KBM-7 (cell line): ENCODE measurements at regions not wholly inside any gene's neighbourhood (a gene's known extent, or its start where the extent isn't known, plus 50 kb on each side); places are given as distances from the start of the nearest gene placed in this dataset.
A peak's percentile ranks its signal among the peaks of the same experiment; 100 is the strongest.
"Not testable (repeated sequence)": the region's sequence is repeated elsewhere in the genome, so short reads cannot be mapped to it uniquely, and the experiment has no call there.

Source experiments
- DNase-seq: peaks from one replicate; pipeline ENCODE4 v3.0.0-alpha.2; 2015
- in situ Hi-C: fragments of 300-500 bp; cut with MboI; formaldehyde crosslinking; loops from 2 replicates; pipeline ENCODE4 v1.14.3; 2020; ENCODE audit warnings: low sequenced_read_pairs, low pct_unique_long_range_greater_than_20kb, mixed read lengths

DNA sequence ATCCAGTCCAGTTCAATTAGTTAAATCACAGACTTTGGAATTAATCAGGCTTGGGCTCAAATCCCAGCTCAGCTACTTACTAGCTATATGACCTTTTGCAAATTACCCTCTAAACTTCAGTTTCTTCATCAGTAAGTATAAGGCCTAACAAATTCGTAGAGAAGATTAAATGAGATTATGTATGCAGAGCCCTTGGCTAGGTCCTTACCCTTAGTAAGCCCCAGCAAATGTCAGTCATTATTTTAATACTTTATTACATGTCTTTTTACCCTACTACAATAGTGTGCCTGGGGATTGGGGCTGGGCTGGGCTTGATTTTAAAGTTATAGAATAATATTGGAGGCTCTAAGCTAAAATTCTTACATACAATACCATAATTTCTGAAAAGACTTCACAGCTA lies 326.1 kb upstream of the PREP start:
- DNase-seq = no peak
- in situ Hi-C loops = no loop called here

- in situ Hi-C loops = no loop called here
- no peak for DNase-seq
Observed at GRCh38 chr6:105726902-105727655, 324.2 kb upstream of the PREP start.

DNA sequence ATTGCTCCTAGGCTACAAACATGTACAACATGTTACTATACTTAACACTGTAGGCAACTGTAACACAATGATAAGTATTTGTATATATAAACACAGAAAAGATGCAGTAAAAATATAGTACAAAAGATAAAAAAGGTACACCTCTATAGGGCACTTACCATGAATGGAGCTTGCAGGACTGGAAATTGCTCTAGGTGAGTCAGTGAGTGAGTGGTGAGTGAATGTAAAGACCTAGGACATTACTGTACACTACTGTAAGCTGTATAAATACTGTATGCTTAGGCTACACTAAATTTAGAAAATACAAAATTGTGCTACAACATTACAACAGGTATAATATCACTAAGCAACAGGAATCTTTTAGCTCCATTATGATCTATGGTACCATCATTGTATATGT lies 312.0 kb upstream of the PREP start:
- DNase-seq = no peak
- in situ Hi-C loops = no loop called here

DNA sequence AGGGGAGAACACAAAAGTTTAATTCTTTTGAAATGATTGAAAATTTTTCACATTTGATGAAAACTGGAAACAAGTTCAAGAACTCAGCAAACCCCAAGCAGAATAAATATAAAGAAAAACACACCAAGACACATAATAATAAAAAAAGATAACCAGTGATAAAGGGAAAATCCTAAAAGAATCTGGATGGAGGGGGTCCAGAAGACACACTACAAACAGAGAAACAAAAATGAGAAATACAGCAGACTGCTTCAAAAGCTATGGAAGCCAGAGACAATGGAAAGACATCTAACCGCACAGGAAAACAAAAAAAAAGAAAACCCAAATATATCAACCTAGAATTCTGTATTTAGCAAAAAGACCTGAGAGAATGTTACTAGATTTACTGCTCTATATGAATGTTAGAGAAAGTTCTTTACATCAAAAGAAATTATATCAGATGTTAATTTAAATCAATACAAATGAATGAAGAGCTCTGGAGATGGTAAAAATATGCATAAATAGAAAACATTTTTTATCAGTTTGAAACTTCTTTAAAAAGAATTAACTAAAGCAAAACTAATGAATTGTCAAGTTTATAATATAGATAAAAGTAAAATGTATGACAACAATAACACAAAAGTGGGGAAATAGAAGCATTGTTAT lies 310.7 kb upstream of the PREP start:
- peak; percentile 12 for DNase-seq
- in situ Hi-C loops = no loop called here

DNA sequence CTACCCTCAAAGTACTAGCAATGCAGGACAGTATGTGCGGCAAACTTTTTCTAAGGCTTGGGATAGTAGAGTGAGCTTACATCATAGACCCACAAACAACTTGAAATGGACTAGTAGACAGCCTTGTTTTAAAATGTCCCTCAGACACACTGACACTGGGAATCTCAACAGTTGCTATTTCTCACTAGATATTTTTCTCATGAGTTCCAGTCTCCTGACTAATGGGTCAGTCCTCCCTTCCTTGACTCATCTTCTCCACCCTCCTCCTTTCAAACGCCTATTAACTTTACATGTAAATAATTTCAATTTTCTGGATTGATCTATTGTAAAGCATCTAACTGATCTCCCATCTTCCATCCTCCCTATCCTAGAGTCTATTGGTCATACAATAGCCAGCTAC lies 308.3 kb upstream of the PREP start:
- in situ Hi-C loops = no loop called here
- no peak for DNase-seq

DNA sequence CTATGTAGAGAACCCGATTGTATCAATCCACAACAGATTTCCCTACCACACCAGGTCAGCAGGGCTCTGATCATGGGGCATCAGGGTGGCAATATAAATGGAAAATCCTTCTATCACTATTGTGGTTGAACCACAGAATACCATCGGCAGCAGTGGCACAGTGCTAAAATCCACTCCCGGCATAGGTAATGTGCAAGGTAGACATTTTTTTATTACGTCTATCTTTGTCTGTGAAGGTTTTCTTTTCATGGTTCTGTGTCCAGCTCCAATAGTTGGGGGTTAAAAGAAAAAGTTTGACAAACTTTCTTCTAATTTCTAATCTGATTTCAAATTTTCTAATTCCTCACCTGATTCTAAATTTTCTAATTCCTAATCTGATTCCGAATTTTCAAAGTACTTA lies 302.7 kb upstream of the PREP start:
- in situ Hi-C loops = no loop called here

DNA sequence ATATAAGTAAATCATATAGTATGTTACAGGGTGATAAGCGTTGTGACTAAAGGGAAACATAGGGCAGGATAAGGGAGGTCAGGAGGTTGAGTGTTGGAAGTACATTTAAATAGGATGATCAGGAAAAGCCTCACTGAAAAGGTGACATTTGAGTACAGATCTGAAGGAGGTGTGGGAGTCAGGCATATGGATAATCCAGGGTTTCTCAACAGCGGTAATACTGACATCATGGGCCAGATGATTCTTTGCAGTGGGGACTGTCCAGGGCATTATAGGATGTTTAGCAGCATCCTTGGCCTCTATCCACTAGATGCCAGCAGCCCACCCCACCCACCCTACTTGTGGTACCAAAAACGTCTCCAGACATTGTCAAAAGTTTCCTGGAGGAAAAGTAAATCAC lies 292.6 kb upstream of the PREP start:
- no peak for DNase-seq

More for the DNA sequence above, 302.7 kb upstream of the PREP start:
- no peak for DNase-seq

GRCh38 chr6:105692613-105693215 lies 289.8 kb upstream of the PREP start:
- in situ Hi-C loops = no loop called here
- peak; percentile 64 for DNase-seq

More for the DNA sequence above, 292.6 kb upstream of the PREP start:
- in situ Hi-C loops = no loop called here

DNA sequence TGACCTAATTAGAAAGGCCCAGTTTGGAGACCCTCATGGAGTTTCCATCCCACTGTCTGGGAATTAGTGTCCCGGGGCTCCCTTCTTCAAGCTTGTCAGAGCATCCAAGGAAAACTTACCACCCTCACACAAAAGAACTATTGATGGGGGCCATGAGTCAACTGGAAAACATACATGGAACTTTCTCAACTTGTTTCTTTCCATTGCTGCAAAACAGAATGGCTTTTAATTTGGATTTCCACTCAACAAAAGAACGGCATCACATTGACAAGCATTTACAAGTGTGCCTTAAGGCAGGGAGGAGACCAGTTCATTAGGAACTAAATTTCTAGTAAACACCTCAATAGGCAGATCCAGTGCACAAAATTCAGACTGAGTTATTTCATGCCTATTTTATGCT lies 289.1 kb upstream of the PREP start:
- DNase-seq = no peak
- in situ Hi-C loops = no loop called here

DNA sequence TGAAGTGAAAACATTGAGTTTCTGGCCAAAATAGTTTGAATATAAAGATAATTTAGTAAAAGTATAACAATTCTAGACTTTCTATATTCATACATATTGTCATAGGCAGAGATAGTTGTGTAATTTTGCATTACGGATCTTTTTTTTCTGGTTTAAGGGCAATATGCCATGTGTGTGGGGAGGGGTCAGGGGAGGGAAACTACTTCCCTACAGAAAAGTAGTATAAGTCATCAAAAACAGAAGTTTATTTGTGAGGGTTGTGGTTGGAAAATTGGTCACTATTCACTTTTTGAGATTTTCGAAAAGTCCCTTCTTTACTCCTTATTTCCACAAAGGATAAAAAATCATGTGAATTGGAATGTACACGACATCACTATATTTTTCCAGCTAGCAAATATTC lies 288.2 kb upstream of the PREP start:
- peak; percentile 25 for DNase-seq
- in situ Hi-C loops = no loop called here

DNA sequence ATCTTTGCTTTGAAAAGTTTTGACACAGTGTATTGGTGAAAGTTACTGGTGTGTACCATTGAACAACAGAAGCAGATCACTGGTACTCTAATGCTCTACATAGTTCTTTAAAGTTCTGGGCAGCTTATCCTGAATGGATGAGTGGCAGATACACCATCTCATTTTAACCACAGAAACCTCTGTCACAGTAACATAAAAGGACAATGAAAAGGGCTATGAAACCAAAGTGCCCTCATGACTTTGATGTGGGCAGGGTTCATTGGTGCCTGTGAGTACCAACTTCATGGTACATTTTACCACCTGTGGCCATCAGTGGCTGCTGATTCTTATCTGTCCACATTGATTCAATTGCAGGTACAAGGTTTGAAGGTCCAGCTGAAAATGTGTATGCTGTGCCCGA lies 285.7 kb upstream of the PREP start:
- in situ Hi-C loops = no loop called here
- DNase-seq = no peak

DNA sequence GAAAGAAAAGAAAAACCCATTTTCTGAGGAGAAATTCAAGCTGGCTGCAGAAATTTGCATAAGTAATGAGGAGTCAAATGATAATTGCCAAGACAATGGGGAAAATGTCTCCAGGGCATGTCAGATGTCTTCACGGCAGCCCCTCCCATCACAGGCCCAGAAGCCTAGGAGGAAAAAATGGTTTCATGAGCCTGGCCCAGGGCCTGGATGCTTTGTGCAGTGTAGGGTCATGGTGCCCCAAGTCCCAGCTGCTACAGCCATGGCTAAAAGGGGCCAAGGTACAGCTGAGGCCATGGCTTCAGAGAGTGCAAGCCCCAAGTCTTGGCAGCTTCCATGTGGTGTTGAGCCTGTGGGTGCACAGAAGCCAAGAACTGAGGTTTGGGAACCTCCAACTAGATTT lies 283.9 kb upstream of the PREP start:
- in situ Hi-C loops, DNase-seq: not testable (repeated sequence)

GRCh38 chr6:105681061-105681460 lies 278.2 kb upstream of the PREP start:
- in situ Hi-C loops = no loop called here
- no peak for DNase-seq

DNA sequence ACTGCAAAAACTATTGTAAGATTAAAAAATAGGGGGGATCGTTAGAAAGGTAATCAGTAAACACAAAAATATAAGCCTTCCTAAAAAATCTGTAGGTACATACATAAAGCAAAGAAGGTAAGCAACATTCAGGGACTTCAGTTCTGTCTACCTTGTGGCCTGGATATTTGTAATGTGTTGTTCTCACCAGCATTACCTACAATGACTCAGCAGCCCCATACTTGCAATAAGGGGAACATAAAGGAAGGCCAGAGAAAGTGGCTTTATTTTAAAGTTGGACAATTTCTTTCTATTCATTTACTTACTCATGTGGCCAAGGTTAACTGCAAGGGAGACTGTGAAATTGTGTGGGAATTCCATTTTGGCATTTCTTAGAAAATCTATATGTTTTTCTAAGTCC lies 277.2 kb upstream of the PREP start:
- in situ Hi-C loops = no loop called here
- no peak for DNase-seq

- no peak for DNase-seq
Observed at GRCh38 chr6:105678516-105678915, 275.6 kb upstream of the PREP start.

GRCh38 chr6:105677671-105678475 lies 275.0 kb upstream of the PREP start:
- DNase-seq = no peak
- in situ Hi-C loops = no loop called here

More at GRCh38 chr6:105678516-105678915, 275.6 kb upstream of the PREP start:
- in situ Hi-C loops = no loop called here

DNA sequence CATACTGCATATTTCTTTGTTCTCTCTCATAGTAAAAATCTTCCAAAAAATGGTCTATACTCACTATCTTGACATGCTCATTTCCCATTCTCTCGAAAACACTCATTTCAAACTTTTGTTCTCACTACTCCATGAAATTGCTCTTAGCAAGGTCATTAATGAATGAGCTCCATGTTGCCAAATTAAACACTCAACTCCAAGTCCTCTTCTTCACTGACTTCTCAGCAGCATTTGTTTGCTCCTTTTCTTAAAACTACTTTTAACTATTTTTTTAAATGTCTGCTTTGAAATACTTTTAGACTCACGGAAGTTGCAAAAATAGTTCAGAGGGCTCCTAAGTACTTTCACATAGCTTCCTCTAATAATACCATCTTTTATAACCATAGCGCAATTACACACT lies 274.0 kb upstream of the PREP start:
- in situ Hi-C loops = no loop called here
- no peak for DNase-seq

DNA sequence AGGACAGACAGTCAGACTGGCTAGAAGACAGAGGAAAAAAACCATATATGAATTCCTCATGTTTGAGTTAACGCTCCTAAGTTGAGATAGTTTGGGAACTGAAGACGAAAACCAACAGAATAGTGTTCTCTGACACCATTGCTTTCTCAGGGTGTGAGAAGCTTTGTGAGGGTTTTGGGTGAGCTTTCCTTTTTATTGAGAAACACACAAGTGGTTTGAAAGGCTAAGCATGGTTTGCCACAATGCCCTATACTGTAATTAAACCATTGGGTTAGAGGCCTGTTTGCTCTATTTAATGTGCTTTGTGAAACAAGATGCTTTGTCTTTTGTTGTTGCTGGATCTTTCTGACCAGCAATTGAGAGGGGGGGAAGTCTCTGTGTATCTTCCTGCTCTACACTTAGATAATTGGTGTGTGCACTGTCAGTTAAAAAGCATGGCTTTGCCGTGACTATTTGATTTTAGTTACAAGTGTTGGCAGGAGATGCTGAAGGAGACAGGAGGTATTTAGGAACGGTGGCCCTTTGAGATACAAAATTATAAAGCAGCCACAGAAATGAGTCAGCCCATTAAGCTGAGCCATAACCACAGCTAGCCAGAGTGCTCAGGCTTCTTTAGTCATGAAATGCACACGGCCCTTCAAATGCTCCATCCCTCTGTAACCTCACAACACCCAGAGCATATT lies 273.0 kb upstream of the PREP start:
- in situ Hi-C loops = no loop called here

DNA sequence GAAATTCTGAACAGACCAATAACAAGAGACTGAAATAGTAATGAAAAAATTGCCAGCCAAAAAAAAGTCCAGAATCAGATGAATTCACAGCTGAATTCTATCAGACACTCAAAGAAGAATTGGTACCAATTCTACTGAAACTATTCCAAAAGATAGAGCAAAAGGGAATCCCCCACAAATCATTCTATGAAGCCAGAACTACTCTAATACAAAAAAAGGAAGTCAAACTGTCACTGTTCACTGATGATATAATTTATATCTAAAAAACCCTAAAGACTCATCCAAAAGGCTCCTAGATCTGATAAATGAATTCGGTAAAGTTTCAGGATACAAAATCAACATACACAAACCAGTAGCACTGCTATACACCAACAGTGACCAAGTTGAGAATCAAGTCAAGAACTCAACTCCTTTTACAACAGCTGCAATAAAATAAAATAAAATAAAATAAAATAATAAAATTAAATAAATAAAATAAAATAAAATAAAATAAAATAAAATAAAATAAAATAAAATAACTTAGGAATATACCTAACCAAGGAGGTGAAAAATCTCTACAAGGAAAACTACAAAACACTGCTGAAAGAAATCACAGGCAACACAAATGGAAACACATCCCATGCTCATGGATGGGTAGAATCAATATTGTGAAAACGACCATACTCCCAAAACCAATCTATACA lies 270.1 kb upstream of the PREP start:
- DNase-seq, in situ Hi-C loops: not testable (repeated sequence)

More for the DNA sequence above, 273.0 kb upstream of the PREP start:
- DNase-seq = no peak
